Nephron progenitor cell (in vitro differentiated cells): ENCODE measurements at regions not wholly inside any gene's neighbourhood (a gene's known extent, or its start where the extent isn't known, plus 50 kb on each side); places are given as distances from the start of the nearest gene placed in this dataset.

ENCODE experiments used
- DNase-seq: peaks from one replicate; pipeline ENCODE4 v3.0.0; 2021
- H3K27ac Mint-ChIP-seq: 2 replicates; pipeline ENCODE4 v1.8.0; 2021; ENCODE audit warnings: mild to moderate bottlenecking, moderate library complexity, mixed read lengths
- H3K27me3 Mint-ChIP-seq: 2 replicates; pipeline ENCODE4 v1.8.0; 2021; ENCODE audit warnings: mild to moderate bottlenecking, low read depth, mixed read lengths; ENCODE audit not compliant: poor library complexity
- H3K36me3 Mint-ChIP-seq: 2 replicates; pipeline ENCODE4 v1.8.0; 2021; ENCODE audit warnings: low read depth, mixed read lengths
- H3K4me1 Mint-ChIP-seq: 2 replicates; pipeline ENCODE4 v1.8.0; 2021; ENCODE audit warnings: mixed read lengths
- H3K4me3 Mint-ChIP-seq: 2 replicates; pipeline ENCODE4 v1.8.0; 2021; ENCODE audit warnings: mild to moderate bottlenecking, moderate library complexity, mixed read lengths
- H3K9me3 Mint-ChIP-seq: 2 replicates; pipeline ENCODE4 v1.8.0; 2021; ENCODE audit warnings: mild to moderate bottlenecking, moderate library complexity, mixed read lengths
- TF ChIP-seq, protein P1 (sequence below): fragments of 200-600 bp; sonication (generic); IDR thresholded peaks from 2 replicates; pipeline ENCODE4 v1.5.0; 2021; ENCODE audit warnings: antibody characterized with exemption

GRCh38 chrX:94400488-94400887 lies 726.5 kb downstream of the FAM133A start:
- Mint-ChIP-seq H3K4me3 (no peak overlapping the region), H3K27ac (peak overlapping the region; percentile 74), H3K9me3 (no peaks in the 10 kb centered on the region), H3K36me3 (no peaks in the 10 kb centered on the region), H3K4me1 (no peaks in the 10 kb centered on the region), H3K27me3 (no peaks in the 10 kb centered on the region)
- DNase-seq = no peak
- TF ChIP-seq, protein P1, sequence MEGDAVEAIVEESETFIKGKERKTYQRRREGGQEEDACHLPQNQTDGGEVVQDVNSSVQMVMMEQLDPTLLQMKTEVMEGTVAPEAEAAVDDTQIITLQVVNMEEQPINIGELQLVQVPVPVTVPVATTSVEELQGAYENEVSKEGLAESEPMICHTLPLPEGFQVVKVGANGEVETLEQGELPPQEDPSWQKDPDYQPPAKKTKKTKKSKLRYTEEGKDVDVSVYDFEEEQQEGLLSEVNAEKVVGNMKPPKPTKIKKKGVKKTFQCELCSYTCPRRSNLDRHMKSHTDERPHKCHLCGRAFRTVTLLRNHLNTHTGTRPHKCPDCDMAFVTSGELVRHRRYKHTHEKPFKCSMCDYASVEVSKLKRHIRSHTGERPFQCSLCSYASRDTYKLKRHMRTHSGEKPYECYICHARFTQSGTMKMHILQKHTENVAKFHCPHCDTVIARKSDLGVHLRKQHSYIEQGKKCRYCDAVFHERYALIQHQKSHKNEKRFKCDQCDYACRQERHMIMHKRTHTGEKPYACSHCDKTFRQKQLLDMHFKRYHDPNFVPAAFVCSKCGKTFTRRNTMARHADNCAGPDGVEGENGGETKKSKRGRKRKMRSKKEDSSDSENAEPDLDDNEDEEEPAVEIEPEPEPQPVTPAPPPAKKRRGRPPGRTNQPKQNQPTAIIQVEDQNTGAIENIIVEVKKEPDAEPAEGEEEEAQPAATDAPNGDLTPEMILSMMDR = no peak

- TF ChIP-seq, protein P1 = no peak
- no peaks in the 10 kb centered on the region for H3K9me3 Mint-ChIP-seq
- no peak overlapping the region for H3K4me3 Mint-ChIP-seq
- no peaks in the 10 kb centered on the region for H3K4me1 Mint-ChIP-seq
- no peaks in the 10 kb centered on the region for H3K27me3 Mint-ChIP-seq
- DNase-seq = no peak
- H3K27ac Mint-ChIP-seq = no peak overlapping the region
- no peaks in the 10 kb centered on the region for H3K36me3 Mint-ChIP-seq
These were observed 727.4 kb downstream of the FAM133A start for GRCh38 chrX:94401426-94401825.

GRCh38 chrX:94414746-94415145 lies 740.7 kb downstream of the FAM133A start:
- no peaks in the 10 kb centered on the region for H3K4me1 Mint-ChIP-seq
- no peak overlapping the region for H3K4me3 Mint-ChIP-seq
- TF ChIP-seq, protein P1 = no peak

GRCh38 chrX:94418065-94418464 lies 744.1 kb downstream of the FAM133A start:
- no peaks in the 10 kb centered on the region for H3K9me3 Mint-ChIP-seq
- H3K27ac Mint-ChIP-seq = no peak overlapping the region
- H3K4me1 Mint-ChIP-seq = no peaks in the 10 kb centered on the region
- H3K36me3 Mint-ChIP-seq = no peaks in the 10 kb centered on the region
- TF ChIP-seq, protein P1 = no peak
- no peaks in the 10 kb centered on the region for H3K27me3 Mint-ChIP-seq
- DNase-seq = no peak
- H3K4me3 Mint-ChIP-seq = no peak overlapping the region

More at GRCh38 chrX:94414746-94415145, 740.7 kb downstream of the FAM133A start:
- H3K36me3 Mint-ChIP-seq = no peaks in the 10 kb centered on the region
- H3K27me3 Mint-ChIP-seq = no peaks in the 10 kb centered on the region
- no peak for DNase-seq
- no peak overlapping the region for H3K27ac Mint-ChIP-seq
- H3K9me3 Mint-ChIP-seq = no peaks in the 10 kb centered on the region

DNA sequence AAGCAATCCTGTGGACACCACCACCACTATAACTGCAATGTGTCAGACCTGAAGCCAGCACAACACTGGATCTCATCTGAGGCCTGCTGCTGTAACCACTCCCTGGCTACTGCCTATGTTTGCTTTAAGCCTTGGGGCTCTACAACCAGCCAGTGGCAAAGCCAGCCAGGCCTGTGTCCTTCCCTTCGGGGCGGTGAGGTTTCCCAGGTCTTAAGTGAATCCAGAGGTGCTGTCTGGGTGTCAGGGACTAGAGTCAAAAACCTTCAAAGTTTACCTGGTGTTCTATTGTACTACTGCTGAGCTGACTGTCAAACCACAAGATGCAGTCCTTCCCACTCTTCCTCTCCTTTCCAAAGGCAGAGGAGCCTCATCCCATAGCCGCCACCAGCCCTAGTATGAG lies 750.5 kb downstream of the FAM133A start:
- TF ChIP-seq, protein P1 = no peak
- H3K4me1 Mint-ChIP-seq = no peaks in the 10 kb centered on the region
- DNase-seq = no peak
- no peak overlapping the region for H3K27ac Mint-ChIP-seq
- no peaks in the 10 kb centered on the region for H3K36me3 Mint-ChIP-seq
- H3K4me3 Mint-ChIP-seq = no peak overlapping the region
- no peaks in the 10 kb centered on the region for H3K27me3 Mint-ChIP-seq
- H3K9me3 Mint-ChIP-seq = no peaks in the 10 kb centered on the region

GRCh38 chrX:94430091-94430490 lies 756.1 kb downstream of the FAM133A start:
- no peaks in the 10 kb centered on the region for H3K36me3 Mint-ChIP-seq

More at GRCh38 chrX:94430091-94430490, 756.1 kb downstream of the FAM133A start:
- TF ChIP-seq, protein P1 = no peak
- Mint-ChIP-seq H3K4me1 (no peaks in the 10 kb centered on the region), H3K27ac (no peak overlapping the region), H3K4me3 (no peak overlapping the region), H3K27me3 (no peaks in the 10 kb centered on the region), H3K9me3 (no peaks in the 10 kb centered on the region)
- no peak for DNase-seq
